Left renal cortex interstitium (tissue), 4 donors: ENCODE measurements at regions not wholly inside any gene's neighbourhood (a gene's known extent, or its start where the extent isn't known, plus 50 kb on each side); places are given as distances from the start of the nearest gene placed in this dataset.
"Not testable (repeated sequence)": the region's sequence is repeated elsewhere in the genome, so short reads cannot be mapped to it uniquely, and the experiment has no call there.

ENCODE experiments used
- DNase-seq, 4 donors: peaks; one replicate each; pipeline ENCODE4 v3.0.0-alpha.2; 2013; ENCODE audit warnings: low read depth in 4 of 4, low spot score in 2 of 4, missing footprints in 1 of 4

DNA sequence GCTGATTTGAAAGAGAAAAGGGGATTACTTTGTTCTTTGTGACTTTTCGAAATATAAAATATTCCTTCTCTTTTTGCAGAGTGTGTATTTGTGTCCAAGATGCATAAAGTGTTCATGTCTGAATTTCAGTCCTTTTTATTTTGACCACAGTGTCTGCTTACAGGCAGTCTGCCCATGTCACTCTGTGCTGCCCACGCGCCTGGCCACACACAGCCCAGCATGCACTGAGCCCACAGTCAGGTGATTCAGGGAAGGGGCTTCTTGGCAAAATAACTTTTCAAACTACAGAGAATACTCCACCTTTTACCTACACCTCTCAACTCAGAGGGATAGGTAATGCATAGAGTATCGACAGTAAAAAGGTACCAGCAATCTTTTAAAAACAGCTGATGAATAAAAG is 142.5 kb upstream of the TRPC4 start:
- no peak for DNase-seq

GRCh38 chr13:38008636-38009035 is 139.1 kb upstream of the TRPC4 start:
- no peak for DNase-seq

DNA sequence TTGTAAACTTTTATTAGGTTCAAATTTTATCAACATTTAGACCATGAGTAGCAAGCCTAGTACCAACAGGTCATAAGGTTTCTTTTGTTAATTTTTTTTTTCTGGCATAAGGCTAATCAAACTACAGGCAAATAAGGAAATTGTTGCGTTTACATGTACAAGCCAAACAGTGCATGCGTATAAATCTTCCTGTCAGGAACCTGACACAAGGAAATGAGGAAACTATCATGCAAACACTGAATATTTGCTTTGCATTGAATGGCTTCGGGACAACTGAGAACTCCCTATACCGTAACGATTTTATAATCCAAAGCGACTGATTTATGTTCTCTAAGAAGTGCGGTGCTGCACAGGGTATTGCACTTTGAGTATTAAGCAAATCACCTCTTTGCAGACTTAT is 133.0 kb upstream of the TRPC4 start:
- DNase-seq = no peak

DNA sequence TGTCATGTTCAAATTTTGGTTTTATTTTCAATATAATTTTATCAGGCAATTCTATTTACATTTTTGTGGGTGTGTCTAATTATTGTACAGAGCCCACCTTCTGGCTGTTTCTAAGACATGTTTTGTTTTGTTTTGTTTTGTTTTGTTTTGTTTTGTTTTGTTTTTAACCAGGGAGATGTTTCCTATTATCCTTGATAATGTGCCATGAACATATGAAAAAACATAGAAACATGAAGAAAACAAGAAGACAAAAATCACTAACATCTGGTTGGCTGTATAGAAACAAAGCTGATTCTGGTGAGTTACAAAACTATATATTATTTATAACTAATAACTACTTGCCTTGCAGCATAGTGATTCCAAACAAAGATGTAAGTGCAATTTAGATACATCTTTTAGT is 128.1 kb upstream of the TRPC4 start:
- no peak for DNase-seq

GRCh38 chr13:37995092-37995491 is 125.5 kb upstream of the TRPC4 start:
- DNase-seq = peak in 2 of 4 donors; percentile 20 to 41

DNA sequence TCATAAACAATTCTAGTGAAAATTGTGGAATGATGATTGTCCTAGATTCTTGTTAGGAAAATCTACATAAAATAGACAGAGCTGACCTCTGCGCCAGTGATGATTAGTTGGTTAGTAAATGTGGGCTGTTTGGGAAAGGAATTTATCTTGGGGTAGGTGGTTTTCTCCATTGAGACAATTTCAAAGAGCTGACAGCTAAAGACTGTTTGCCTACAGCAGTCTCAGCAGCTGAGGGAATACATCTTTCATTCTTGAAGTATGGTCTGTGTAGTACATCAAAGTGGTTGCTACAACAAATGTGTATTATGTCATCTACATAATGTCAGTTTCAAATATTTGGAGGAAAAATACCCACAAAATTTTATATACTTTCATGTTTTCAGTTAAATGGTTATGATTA is 117.2 kb upstream of the TRPC4 start:
- DNase-seq = no peak

GRCh38 chr13:37985281-37985680 is 115.7 kb upstream of the TRPC4 start:
- no peak for DNase-seq

- DNase-seq = no peak
Observed at GRCh38 chr13:37984357-37984756, 114.8 kb upstream of the TRPC4 start.

DNA sequence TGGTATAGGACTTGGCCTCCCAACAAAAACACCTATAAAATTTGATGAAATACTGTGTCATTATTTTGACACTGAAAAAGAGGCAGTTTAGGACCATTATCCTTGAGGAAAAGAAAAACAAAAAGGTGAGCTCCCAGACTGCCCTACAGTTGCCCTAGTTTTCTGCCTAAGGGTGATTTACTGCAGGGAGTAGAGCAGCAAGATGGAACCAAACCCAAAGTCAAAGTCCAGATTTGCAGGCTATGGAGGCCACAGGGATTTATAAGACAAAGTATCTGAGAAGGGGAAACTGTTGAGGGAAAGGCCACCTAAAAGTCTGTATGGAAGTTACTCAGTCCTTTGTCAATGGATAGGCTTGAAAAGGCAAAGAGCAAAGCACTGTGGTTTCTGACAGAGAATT is 112.4 kb upstream of the TRPC4 start:
- DNase-seq = no peak

DNA sequence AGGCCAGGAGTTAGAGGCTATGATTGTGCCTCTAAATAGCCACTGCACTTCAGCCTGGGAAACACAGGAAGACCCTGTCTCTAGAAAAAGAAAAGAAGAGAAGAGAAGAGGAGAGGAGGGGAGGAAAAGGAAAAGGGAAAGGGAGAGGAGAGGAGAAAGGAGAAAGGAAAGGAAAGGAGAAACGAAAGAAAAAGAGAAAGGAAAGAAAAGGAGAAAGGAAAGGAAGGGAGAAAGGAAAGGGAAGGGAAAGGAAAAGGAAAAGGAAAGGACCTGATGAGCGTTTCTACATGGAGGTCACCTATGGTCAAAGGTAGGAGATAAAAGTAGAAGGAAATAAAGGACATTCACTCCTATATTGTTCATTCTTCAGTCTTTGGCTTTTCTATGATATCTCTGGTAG is 109.1 kb upstream of the TRPC4 start:
- no peak for DNase-seq

- no peak for DNase-seq
Observed at GRCh38 chr13:37968555-37968954, 99.0 kb upstream of the TRPC4 start.

DNA sequence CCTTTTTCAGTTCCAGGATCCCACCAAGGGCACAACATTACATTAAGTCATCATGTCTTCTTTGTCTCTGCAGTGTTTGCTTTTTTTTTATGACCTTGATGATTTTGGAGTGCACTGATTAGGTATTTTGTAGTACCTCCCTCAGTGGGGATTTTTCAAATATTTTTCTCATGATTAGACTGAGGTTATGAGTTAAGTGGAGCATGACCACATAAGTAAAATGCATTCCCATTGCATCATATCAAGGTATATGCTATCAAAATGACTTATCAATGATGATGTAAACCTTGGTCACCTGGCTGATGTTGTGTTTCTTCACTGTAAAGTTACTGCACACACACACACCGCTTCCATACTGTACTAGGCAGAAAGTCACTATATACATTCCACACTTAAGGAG is 96.7 kb upstream of the TRPC4 start:
- no peak for DNase-seq

DNA sequence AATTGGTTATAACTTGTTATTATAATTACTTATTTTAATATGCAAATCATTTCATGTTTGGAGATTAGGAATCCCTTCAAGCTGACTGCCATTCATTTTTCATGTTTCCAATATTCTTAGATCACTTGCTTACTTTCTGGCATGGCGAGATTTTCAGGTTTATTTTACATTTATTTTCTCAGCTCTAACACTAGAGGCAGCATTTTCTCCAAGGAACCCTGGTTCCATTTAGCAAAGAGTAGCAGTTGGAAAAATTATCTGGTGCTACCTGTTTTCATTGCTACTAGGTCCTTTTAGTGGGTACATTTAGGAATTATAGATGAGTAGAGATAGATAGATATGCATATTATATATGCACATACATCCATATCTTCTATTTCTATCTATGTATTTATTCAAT is 90.9 kb upstream of the TRPC4 start:
- no peak for DNase-seq

GRCh38 chr13:37959284-37959683 is 89.7 kb upstream of the TRPC4 start:
- no peak for DNase-seq

- DNase-seq = no peak
Observed at GRCh38 chr13:37956536-37956935, 87.0 kb upstream of the TRPC4 start.

DNA sequence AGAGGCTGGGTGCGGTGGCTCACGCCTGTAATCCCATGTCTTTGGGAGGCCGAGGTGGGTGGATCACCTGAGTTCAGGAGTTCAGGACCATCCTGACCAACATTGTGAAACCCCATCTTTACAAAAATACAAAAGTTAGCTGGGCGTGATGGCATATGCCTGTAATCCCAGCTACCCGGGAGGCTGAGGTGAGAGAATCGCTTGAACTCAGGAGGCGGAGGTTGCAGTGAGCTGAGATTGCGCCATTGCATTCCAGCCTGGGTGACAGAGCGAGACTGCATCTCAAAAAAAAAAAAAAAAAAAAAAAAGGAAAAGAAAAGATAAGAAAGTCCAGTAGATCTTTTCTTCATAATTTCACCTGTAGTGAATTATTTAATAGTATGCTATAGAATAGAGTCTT is 85.0 kb upstream of the TRPC4 start:
- DNase-seq = not testable (repeated sequence)

DNA sequence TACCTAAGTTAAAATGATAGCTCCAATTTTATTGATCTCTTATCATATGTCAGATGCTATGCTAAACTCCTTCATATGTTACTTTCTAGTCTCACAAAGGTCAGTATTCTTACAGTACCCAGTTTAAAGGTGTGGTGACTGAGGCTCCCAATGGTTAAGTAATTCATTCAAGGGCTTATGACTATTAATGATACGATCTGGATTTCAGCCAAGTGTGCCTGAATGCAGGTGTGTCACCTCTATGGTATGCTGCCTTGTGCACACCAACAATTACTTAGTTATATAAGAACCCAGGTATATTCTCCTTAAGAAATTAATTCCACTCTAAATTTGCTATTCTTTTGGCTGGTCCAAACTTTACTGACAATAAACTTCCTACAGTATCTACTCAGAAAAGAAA is 84.6 kb upstream of the TRPC4 start:
- no peak for DNase-seq

DNA sequence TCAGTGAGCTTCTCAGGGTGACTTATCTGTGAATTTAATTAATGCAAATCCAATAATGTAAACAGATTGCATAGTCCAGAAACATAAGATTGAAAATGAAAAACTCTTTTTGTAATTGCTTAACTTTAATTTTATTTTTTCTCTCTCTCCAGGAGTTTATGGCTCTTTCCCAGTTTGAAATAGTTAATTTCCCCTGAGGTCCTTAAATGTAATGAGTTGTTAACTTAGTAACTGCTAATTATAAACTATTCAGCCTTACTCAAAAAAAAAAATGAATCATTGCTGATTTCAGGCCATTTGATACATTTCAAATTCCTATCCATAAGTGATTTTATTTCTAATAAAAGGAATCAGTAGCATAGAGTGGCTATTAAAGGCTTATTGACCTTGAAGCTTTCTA is 84.1 kb upstream of the TRPC4 start:
- DNase-seq = no peak

DNA sequence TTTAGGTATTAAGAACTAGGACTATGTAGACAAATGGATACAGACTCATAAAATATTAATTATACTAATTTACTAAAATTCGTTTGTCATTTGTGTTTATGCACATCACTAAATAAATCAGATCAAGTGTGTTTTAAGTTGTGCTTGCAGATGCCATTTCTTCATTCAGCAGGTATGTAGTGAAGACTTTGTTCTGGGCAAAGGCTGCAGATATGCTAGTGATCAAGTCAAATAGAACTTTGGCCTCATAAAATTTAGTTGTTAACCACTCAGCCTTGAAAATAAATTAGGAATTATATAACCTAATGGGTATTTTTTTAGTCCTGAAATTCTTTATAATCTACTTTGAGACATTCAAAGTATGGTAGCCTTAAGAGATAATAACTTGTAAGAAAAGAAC is 80.4 kb upstream of the TRPC4 start:
- DNase-seq = no peak

- no peak for DNase-seq
Observed at GRCh38 chr13:37947419-37948140, 78.0 kb upstream of the TRPC4 start.

DNA sequence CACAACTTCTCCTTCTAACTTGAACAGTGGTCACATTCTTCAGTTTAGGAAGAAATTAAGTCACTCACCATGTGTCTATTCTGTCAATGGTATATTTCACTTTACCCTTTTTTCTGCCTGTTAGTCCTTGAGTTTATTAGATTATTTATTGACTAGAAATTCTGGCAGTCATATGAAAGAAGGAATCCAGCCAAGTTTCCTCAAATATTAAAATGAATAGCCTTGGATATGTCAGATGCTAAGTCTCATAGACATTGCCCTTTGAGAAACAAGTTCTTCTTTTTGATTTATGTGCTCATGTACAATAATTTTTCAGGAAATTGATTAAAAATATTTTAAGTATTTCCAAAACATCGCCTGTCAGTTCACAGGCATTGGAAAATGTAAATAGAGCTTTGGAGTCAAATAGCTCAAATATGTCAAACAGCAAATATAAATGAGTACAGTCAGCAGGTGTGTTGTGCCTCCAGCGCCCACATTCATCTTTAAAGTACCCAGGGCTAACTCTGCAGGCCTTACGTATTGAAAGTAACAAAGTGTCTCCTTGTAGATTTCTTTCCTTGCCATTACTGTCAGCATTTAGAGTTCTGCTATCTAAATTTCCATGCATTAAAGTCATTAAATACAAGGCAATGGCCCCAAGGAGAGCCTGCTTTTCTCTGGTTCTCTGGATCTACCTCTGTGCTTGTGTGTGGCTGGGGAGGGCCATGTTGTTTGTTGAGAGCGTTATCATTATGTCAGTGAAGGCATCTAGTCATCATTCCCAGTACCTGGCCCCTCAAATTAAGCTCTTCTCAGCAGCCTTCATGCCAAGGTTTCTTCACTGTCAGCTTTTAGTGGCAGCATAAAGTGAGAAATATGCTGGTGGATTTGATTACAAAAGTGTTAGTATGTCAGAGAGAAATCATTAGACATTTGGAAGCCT is 76.3 kb upstream of the TRPC4 start:
- no peak for DNase-seq

DNA sequence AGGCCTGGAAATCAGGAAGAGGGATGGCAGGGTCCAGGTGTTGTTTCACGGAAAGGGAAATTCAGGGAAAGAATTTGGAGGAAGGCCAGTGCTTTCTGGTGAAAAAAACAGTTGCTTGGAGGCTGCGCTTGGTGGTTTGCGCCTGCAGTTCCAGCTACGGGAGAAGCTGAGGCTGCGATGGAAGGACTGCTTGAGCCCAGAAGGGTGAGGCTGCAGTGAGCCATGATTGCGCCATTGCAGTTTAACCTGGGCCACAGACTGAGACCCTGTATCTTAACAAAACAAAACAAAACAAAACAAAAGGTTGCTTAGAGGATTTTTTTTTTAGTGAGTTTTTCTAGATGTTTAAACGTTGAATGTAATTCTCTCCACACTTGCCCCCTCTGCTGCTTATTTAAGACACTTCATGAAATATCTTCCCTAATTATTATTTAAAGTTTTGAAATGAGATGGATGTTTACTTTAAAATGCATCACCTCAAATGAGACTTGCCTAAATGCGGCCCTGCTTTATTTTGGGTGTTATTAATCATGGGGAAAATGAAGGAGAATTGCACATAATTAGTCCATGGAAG is 75.4 kb upstream of the TRPC4 start:
- no peak for DNase-seq
